Stimulated activated CD4-positive, alpha-beta T cell treated with anti-CD3 and anti-CD28 coated beads, Interleukin-2, amount 100 ng/mL, for 24 hours (primary cell): ENCODE measurements at regions not wholly inside any gene's neighbourhood (a gene's known extent, or its start where the extent isn't known, plus 50 kb on each side); places are given as distances from the start of the nearest gene placed in this dataset.

Source experiments
- DNase-seq, 2 donors: peaks; one replicate each; pipeline ENCODE4 v3.0.0-alpha.2; 2020

DNA sequence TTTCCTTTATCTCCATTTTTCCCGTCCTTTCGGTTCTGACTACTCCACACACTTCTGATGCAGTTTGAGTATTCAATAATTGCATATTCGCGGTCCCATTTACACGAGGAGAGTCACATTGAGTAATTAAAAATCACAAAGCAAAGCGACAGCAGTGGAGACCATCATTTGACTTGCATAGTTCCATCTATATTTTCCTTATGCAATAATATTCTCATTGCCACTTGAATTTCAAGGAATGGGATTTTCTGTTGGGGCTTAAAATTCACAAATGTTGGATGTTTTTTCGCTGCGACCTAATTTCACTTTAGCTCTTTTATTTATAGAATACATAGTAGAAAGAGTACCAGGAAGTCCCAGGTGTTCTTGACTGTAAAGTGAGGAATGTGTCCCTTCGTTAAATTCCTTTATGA lies 186.8 kb downstream of the ZEB2 start:
- no peak for DNase-seq

DNA sequence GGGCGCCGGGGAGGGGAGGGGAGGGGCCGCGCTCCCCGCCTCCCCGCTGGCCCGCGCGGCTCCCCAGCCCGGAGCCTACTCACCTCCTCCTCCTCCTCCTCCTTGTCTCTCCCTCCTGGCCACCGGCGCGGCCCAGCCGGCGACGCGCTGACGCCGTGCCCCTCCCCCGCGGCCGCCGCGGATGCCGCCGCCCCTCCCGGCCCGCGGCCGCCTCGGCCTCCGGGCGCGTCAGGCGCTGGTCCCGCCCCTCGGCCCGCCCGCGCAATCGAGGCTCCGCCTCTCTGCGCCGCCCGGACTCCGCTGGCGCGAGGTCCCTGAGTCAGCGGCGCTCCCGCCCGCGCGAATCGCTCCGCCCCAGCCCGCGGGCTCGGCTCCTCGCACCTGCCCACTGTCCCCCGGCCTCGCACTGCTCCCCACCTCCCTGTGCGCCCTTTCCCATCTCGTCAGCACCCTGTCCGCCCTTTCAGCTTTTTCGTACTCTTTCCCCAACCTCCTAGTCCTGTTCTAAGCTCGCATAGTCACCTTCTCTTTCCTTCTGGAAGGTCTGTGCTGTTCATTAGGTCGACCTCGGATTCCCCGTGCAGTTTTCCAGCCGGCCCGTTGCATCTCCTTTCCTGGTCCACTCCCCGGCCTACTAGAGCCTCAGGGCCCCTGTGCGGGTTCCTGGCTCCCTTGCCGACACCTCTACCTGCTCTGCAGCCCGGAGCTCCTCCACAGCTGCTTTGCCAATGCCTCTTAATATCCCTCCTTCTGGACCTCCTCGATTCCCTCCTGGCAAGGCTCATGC lies 187.4 kb downstream of the ZEB2 start:
- peak; percentile 87 to 89 for DNase-seq

DNA sequence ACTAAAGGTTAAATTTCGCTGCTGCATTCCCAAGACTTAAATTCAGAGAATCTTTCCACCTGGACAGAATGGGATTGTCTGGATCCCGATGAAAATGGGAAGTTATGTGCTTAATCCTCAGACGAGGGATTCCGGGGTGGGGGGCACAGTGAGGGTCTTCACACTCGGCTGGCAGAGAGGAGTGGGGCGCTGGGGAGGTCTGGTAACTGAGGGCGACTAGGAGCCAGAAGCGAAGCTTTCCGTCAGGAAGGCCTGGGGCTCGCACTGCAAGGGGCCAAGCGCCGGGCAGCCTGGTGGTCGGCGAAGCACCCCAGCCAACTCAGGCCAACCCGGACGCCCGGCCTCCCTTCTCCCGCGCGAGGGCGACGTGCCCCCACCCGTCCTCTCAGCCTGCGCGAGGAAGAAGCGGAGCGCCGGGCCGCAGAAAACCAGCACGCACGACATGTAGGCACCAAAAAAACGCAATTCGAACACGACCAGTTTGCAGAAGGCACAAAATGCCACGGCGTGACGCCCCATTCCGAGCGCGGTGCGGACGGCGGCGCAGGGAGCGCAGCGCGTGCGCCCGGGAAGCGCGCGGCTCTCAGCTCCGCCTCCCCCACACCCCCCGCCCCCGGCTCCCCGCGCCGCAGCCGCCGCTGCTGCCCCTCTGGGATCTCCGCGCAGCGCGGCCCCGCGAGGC lies 188.1 kb downstream of the ZEB2 start:
- no peak for DNase-seq

DNA sequence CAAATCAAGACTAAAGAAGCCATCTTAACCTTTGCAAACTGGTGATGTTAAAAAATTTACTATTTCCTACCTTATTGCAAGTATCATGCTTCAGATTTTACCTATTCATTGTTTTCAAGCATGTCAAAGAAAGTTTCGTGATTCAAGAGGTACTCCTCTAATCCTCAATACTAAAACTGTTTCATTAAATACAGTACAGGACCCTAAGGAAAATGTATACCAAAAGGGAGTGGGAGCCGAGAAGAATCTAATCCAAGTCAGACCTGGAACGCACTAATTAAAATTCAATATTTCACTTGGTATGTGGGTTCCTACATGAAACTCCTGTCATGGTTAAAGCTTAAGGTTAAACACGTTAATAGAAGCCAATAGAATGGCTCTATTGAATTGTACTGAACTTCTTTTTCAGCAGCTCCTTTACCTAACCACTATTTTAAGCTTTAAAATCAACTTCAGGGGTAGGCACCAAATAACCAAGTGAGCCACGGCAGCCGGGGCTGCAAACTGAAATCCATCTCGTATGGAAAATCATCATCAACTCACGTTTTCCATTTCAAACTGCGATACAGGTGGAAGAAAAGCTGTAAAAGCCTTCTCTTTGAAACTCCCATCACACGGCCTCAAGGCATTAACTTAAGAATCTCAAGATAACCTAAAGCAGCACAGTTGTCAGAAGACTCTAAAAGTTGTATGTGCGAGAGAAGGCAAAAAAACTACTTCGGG lies 188.8 kb downstream of the ZEB2 start:
- peak in 1 of 2 donors; percentile 34 for DNase-seq

DNA sequence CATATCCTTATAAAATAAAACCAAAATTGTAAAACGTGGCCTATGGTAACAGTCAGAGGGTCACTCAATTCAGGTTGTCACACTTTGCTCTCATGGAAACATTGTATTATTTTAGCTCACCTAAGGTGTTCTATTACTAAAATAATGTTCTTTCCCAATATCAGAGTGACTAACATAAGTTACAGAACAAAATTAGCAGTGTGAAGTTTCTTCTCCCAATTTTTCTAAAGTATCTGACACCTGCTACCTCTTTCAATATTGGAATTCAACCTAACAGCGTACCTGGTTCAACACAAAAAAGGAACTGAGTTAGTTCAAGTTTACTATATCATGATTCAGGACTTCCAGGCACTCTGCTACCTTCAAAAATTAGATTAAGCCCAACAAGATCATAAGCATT lies 190.4 kb downstream of the ZEB2 start:
- no peak for DNase-seq

DNA sequence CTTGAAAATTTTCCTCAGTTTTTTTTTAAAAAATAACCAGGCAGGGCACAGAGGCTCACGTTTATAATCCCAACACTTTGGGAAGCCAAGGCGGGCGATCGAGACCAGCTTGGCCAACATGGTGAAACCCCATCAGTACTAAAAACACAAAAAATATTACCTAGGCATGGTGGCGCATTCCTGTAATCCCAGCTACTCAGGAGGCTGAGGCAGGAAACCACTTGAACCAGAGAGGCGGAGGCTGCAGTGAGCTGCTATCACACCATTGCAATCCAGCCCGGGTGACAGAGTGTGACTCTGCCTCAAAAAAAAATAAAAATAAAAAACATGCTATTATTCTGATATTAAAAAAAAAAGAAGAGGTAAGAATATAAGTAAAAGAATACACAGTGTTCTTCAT lies 191.0 kb downstream of the ZEB2 start:
- DNase-seq, result no peak

DNA sequence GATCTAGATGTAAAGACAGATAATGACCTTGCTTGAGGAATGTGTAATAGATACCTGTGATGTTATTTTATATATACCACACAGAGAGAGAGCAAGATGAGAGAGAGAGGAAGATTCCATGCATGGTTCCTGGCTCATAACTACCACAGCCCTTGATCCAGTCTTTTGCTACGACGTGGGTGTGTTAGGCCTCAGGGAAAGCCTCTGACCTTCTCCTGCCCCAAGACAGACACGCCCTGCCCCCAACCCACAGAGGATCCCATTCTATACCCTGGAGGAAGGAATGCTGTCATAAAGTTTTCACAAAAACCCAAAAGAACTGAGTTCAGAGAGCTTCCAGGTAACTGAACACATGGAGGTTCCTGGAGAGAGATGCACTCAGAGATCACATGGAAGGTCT lies 193.1 kb downstream of the ZEB2 start:
- DNase-seq, result no peak

DNA sequence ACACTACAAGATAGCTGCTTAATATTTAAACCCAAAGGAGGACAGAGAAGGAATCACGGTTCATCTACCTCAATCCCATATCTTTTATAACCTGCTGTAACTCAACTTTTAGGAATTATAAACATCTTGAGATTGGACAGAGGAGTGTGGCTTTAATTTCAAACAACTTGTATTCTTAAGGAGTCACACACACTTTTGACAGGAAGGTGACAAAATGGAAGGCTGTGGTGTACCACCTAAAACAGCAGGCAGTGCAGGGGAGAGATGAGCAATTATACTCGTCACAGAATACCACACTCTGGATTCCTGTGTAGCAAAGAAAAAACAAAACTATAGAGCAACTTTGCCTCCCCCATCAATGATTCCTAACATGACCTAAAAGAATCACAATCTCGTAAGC lies 194.8 kb downstream of the ZEB2 start:
- peak; percentile 21 to 40 for DNase-seq

DNA sequence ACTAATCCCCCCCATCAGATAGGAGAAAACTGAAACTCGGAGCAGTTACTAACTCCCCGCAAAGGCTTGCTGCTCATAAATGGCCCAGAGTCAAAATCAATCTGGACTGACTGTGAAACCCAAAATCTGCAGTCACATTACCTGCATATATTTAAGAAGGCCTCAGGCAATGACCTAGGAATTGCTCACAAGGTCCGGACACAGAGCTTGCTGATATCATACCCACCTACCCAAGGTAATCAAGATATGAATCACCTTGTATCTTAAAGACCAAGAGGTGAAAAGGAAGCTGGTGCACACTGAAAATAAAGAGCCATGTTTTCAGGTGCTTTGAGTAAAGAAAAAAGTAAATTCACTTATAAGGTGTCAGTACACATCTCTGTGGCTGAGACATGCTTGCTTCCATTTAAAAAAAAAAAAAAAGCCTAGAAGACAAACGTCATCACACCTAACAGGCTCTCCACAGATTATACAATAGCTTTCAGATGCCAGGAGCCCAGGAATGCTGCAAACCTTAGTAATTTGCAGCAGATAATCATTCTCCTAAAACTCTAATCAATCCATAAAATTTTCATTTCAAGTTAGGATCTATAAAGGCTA lies 195.4 kb downstream of the ZEB2 start:
- no peak for DNase-seq

DNA sequence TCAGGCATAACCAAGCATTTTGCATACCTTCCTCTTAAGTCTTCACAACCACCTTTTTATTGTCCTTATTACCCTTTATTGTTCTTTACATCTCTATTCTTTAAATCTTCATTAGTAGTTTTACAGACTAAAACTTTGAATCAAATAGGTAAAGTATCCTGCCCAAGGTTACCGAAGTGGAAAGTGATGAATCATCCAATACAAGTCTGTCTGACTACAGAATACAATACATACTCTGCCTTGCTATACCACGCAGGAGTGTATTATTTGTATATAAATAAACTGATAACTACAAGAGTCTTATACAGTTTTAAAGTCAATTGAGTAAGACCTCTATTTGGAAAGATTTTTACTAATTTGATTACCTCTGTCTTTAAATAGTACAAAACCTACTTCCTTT lies 196.0 kb downstream of the ZEB2 start:
- DNase-seq, result no peak

DNA sequence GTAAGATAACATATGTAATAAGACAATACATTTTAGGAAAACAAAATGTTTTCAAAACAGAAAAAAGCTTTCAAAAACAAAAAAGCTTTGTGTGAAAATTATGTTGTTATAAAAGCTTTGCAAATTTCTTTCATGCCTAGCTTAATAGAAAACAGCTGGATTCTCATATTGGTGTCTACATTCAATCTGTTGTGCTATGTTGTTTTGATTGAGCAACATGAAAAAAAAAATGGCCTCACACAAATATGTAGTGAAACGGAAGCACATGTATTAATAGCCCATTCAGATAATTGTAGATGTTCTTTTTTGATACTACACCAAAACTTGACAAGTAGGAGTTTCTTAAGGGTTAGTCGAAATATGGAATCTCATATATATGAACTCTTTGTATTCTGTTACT lies 197.5 kb downstream of the ZEB2 start:
- no peak for DNase-seq

DNA sequence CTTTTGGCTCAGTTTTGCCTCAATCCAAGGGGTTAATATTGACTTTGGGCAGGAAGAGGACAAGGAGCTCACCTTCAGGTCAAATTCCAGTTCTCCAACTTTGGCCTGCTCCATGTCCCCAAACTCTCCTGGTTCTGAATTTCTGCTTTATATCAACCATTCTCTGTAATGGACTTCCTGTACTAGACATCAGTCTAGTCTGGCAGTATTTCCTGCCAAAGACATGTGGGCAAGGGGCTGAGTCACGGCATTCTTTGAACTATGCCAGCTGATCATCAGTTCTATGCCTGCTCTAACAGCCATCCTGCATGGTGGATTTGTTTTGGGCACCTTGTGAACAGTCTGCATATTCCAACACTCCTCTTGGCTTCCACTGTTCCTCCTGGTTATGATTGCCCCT lies 199.4 kb downstream of the ZEB2 start:
- peak; percentile 43 to 45 for DNase-seq

DNA sequence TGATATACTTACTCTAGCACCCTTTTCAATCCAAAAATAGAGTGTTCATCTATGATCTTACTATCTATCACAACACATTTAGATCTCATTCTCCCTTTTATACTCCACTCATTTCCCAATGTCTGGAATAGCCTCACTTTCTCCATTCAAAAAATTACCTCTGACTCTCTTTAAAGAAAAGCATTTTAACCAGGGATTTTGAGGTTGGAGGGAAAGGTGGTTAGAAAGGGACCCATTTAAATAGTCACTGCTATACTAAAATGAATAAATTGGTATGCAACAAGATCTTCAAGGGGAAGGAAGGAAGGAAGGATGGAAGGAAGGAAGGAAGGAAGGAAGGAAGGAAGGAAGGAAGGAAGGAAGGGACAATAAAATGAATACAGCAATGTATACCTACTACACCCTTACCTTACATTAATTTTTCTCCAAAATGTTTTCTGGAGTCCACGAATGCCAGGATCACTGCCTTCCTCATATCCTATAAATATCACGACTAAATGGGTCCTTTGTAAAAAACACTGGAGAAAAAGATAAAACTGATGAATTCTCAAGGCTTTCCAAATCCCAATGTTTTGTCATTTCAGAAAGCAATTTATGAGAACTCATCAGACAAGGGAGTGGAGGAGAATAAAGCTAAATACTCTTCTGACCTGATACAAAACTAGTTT lies 202.7 kb downstream of the ZEB2 start:
- no peak for DNase-seq

DNA sequence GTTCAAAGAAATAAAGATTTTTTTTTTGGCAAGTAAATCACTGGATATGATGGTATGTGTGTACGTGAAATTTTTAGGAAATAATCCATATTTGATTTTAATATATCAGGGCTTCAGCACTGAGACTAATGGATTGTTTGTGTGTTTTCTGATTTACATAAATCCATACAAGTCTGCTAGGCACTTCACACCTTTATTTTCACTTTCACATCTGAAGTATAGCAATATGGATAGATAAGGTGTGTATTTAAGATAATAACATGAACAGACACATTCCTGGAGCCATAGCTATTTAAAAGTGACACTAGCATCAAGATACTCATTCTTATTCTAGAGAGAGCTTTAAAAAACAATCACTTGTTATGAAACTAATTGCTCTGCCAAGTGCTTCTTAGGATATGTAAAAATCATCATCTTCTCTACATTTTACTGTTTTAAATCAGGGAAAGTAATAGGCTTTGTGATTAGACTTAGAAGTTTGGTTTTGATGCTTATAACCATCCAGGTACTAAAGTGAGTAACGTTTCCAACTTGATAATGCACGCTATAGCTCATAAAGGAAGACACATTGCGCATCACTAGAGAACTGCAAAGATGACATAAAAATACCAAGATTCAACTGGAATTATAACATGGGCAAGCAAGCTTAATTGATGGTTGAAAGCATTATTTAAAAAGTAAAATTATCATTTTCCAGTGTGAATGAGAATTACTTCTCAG lies 208.9 kb downstream of the ZEB2 start:
- no peak for DNase-seq

DNA sequence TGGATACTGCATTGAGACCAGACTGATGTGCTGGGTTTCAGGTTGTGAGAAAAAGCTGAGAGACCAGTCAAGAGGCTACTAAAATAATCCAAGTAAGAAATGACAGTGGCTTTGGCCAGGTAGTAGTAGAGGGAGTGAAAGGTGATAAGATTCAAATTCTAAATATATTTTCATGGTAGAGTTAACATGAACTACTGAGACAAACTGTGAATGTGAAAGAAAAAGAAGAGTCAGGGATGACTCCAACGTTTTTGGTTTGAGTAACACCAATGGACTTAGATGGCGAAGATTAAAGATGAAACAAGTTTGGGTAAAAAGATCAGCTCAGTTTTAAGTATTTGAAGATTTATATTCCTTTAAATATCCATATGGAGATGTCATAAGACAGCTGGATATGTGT lies 209.4 kb downstream of the ZEB2 start:
- no peak for DNase-seq

DNA sequence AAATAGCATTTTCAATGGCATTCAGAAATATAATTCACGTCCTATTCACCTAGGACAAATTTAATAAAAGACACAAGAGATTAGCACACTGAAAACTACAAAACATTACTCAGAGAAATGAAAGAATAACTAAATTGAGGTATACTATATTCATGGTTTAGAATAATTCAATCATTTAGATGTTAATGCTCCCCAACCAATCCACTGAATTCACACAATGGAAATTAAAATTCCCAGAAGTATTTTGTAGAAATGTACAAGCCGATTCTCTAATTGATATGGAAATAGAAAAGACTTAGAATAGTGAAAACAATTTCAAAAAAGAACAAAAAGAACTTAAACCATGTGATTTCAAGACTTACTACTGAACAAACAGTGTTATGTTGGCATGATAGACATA lies 212.2 kb downstream of the ZEB2 start:
- DNase-seq, result no peak

DNA sequence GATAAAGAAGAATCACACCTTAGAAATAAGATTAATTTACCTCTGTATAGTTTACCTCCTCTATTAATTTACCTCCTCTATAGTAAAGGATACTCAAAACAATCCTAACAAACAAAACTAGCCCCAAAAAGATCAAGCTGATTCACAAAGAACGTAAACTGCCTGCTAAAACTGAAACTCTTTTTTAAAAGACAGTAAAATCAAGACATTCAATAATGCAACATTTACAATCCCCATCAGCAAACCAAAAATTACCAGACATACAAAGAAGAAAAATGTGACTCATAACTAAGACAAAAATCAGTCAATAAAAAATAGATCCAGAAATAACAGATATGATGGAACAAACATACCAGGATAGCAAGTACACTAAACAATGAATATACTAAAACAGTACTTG lies 215.7 kb downstream of the ZEB2 start:
- DNase-seq, result no peak

DNA sequence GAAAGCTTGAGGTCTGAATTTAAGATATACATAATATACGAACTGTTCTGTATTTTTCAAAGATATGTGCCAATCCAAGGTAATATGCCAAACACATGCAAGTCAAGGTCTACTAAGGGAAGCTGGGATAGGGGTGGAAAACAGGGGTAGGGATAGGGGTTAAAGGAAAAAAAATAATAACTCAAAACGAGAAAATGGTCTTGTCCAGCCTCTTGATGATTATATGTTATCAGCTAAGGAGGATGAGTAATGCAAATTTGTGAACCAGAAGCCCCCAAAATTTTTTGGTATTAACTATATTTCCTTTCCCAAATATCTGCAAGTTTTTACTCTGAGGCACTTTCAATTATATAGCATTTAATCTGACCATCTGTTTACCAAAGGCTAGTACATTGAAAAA lies 219.3 kb downstream of the ZEB2 start:
- no peak for DNase-seq

DNA sequence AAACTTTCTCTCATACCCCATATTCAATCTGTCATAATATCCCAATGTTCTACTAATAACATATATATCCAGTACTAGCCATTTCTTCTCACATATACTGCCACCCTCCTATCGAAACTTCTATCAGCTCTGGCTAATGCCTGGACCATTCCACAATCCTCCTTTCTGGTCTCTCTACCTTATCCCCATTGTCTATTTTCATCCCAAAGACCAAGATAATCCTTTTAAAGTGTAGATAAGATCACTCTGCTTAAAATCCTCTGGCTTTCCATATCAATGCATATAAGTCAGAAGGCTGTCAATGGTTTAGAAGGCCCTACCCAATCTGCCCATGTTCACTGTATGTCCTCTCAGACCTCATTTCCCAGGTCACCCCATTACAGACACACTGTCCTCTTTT lies 229.6 kb downstream of the ZEB2 start:
- DNase-seq, result no peak

DNA sequence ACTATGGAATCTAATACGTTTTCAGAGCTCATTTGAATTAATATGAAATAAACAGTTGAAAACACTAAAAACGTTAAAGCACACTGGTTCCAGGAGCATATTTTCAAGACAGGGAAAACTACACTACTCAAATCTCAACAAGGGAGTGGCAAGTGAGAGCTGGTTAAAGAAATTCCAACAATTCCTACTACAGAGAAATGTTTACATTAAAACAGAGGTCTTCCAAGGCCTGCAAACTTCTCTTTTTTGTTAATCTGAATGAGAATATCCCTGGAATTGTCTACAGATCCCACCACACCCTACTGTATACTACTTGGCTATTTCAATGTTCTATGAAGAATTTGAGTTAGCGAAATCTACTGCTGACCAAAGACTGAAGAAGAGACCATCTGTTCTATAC lies 231.5 kb downstream of the ZEB2 start:
- no peak for DNase-seq

DNA sequence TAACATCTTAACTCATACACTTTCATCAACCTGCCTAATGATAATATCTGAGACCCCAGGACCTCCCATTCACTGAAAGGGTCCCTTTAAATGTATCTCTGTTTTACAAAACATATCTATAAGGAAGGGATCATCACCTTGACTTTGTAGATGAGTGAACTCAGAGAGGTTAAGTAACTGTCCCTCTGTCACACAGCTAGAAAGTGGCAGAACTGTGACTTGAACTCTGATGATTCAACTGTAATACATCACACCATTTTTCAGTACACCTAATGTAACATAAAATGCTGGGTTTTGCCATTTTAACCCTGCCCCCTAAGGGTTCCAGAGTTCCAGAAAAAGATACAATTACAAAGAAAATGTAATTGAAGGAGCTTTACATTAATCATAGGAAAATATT lies 234.6 kb downstream of the ZEB2 start:
- DNase-seq, result no peak

DNA sequence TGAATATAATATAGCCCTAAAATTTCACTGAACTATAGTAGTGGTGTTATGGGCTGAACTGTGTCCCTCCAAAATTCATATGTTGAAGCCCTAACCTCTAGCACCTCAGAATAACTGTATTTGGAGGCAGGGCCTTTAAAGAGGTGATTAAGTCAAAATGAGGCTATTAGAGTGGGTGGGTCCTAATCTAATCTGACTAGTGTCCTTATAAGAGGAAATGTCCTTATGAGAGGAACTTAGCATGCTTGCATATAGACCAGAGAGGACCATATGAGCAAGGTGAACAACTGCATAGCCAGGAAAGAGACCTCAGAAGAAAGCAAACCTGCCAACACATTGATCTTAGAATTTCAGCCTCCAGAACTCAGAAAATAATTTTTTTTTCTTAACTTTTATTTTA lies 238.4 kb downstream of the ZEB2 start:
- DNase-seq, result no peak
